ENCODE measurements at regions not wholly inside any gene's neighbourhood (a gene's known extent, or its start where the extent isn't known, plus 50 kb on each side); places are given as distances from the start of the nearest gene placed in this dataset.

DNA sequence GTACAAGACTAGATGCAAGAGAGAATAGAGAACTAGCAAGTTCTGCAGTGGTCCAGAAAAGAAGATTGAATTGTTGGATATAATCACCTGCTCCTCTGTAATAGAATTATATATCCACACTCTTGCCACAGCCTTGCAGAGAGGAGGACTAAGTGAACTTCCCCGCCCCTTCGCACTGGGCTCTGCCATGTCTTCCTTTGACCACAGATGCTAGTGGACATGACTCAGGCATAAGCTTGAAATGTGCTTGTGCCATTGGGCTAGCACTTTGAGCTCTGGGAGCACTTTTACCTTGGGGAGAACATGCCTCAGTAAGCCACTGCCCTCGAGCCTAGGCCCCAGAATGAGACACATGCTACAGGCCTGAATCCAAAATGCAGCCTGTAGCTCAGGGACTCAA lies 113.5 kb upstream of the RASA1 start:
- no peak for DNase-seq (ENCODE audit: low spot score)
- Histone ChIP-seq H3F3A (ENCODE audit: low read depth) (no peaks in the 10 kb centered on the region), H3K36me3 (no peaks in the 10 kb centered on the region), H3K27me3 (no peaks in the 10 kb centered on the region), H3K4me2 (no peak overlapping the region), H4K20me1 (ENCODE audit: low read depth) (no peaks in the 10 kb centered on the region), H3K9me3 (ENCODE audit: low read depth) (no peaks in the 10 kb centered on the region), H3K4me3 (no peak overlapping the region), H3K9ac (no peak overlapping the region), H2AFZ (replicated peaks) (no peak overlapping the region), H3K79me2 (ENCODE audit: low read depth) (no peaks in the 10 kb centered on the region), H3K4me1 (no peaks in the 10 kb centered on the region), H3K27ac (no peak overlapping the region)
- no peaks in the 10 kb centered on the region for H3K4me1 Mint-ChIP-seq
- no peaks in the 10 kb centered on the region for H3K36me3 Mint-ChIP-seq
- H3K27me3 Mint-ChIP-seq (ENCODE audit: insufficient read depth, low read depth) = peaks cover 4% of the 10 kb centered on the region
- H3K4me3 Mint-ChIP-seq = no peak overlapping the region
- TF ChIP-seq EZH2phosphoT487 (IDR thresholded peaks at IDR 0.05) = no peak
- TF ChIP-seq EZH2 (IDR thresholded peaks at IDR 0.05) = no peak
- TF ChIP-seq, protein P1, sequence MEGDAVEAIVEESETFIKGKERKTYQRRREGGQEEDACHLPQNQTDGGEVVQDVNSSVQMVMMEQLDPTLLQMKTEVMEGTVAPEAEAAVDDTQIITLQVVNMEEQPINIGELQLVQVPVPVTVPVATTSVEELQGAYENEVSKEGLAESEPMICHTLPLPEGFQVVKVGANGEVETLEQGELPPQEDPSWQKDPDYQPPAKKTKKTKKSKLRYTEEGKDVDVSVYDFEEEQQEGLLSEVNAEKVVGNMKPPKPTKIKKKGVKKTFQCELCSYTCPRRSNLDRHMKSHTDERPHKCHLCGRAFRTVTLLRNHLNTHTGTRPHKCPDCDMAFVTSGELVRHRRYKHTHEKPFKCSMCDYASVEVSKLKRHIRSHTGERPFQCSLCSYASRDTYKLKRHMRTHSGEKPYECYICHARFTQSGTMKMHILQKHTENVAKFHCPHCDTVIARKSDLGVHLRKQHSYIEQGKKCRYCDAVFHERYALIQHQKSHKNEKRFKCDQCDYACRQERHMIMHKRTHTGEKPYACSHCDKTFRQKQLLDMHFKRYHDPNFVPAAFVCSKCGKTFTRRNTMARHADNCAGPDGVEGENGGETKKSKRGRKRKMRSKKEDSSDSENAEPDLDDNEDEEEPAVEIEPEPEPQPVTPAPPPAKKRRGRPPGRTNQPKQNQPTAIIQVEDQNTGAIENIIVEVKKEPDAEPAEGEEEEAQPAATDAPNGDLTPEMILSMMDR (IDR thresholded peaks at IDR 0.05) = no peak
- no peaks in the 10 kb centered on the region for H3K9me3 Mint-ChIP-seq
- no peak overlapping the region for H3K27ac Mint-ChIP-seq

DNA sequence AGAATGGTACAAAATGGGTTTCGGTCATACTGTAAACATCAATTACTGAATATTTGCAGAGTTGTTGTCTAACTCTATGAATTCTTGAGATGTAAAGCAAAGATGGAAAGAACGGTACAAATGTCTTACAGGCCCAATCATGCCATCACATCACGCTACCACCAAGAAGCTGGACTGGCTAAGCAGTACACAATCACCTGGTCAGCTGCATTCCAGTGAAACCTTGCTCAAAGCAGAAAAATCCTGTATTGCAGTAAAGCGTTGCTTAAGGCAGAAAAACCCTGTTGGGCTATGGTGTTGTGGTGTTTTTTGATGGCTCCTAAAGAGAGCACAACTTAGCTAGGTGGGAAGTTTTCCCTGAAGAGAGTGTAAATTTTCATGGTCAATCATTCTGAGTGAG lies 112.6 kb upstream of the RASA1 start:
- H3K4me3 Mint-ChIP-seq = no peak overlapping the region
- Histone ChIP-seq H3K4me1 (no peaks in the 10 kb centered on the region), H4K20me1 (ENCODE audit: low read depth) (no peaks in the 10 kb centered on the region), H3K9me3 (ENCODE audit: low read depth) (no peaks in the 10 kb centered on the region), H3K4me3 (no peak overlapping the region), H3K36me3 (no peaks in the 10 kb centered on the region), H3K27me3 (no peaks in the 10 kb centered on the region), H2AFZ (replicated peaks) (no peak overlapping the region), H3K4me2 (no peak overlapping the region), H3K9ac (no peak overlapping the region), H3K27ac (no peak overlapping the region), H3K79me2 (ENCODE audit: low read depth) (no peaks in the 10 kb centered on the region), H3F3A (ENCODE audit: low read depth) (no peaks in the 10 kb centered on the region)
- DNase-seq (ENCODE audit: low spot score) = no peak
- no peak overlapping the region for H3K27ac Mint-ChIP-seq
- no peaks in the 10 kb centered on the region for H3K9me3 Mint-ChIP-seq
- H3K4me1 Mint-ChIP-seq = no peaks in the 10 kb centered on the region
- H3K36me3 Mint-ChIP-seq = no peaks in the 10 kb centered on the region
- H3K27me3 Mint-ChIP-seq (ENCODE audit: insufficient read depth, low read depth) = peaks cover 4% of the 10 kb centered on the region
- TF ChIP-seq EZH2 (IDR thresholded peaks at IDR 0.05) (no peak), EZH2phosphoT487 (IDR thresholded peaks at IDR 0.05) (no peak)
- TF ChIP-seq, protein P1 (IDR thresholded peaks at IDR 0.05) = no peak

DNA sequence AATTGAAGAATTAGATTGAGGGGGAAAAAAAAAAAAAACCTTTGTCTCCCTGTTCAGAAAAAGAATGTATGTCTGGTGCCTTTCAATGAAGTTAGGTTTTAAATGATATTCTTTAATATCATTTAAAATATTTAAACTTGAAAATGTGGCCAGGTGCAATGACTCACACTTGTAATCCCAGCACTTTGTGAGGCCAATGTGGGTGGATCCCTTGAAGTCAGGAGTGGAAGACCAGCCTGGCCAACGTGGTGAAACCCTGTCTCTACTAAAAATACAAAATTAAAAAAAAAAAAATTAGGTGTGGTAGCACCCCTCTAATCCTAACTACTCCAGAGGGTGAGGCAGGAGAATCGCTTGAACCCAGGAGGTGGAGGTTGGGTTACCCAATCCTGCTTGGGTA lies 111.1 kb upstream of the RASA1 start:
- H3K4me1 ChIP-seq = no peaks in the 10 kb centered on the region
- DNase-seq (ENCODE audit: low spot score) = no peak
- no peak overlapping the region for H3K27ac ChIP-seq
- H4K20me1 ChIP-seq (ENCODE audit: low read depth) = no peaks in the 10 kb centered on the region
- no peaks in the 10 kb centered on the region for H3K9me3 Mint-ChIP-seq
- peaks cover 2% of the 10 kb centered on the region for H3K27me3 Mint-ChIP-seq (ENCODE audit: insufficient read depth, low read depth)
- no peak overlapping the region for H2AFZ ChIP-seq (replicated peaks)
- H3F3A ChIP-seq (ENCODE audit: low read depth) = no peaks in the 10 kb centered on the region
- H3K4me1 Mint-ChIP-seq = no peaks in the 10 kb centered on the region
- no peak overlapping the region for H3K27ac Mint-ChIP-seq
- no peak overlapping the region for H3K4me2 ChIP-seq
- H3K4me3 ChIP-seq = no peak overlapping the region
- no peaks in the 10 kb centered on the region for H3K9me3 ChIP-seq (ENCODE audit: low read depth)
- no peaks in the 10 kb centered on the region for H3K36me3 Mint-ChIP-seq
- H3K4me3 Mint-ChIP-seq = no peak overlapping the region
- H3K36me3 ChIP-seq = no peaks in the 10 kb centered on the region
- no peaks in the 10 kb centered on the region for H3K27me3 ChIP-seq
- no peak overlapping the region for H3K9ac ChIP-seq
- TF ChIP-seq EZH2phosphoT487 (IDR thresholded peaks at IDR 0.05) (no peak), EZH2 (IDR thresholded peaks at IDR 0.05) (no peak)
- TF ChIP-seq, protein P1 (IDR thresholded peaks at IDR 0.05) = no peak
- H3K79me2 ChIP-seq (ENCODE audit: low read depth) = no peaks in the 10 kb centered on the region

DNA sequence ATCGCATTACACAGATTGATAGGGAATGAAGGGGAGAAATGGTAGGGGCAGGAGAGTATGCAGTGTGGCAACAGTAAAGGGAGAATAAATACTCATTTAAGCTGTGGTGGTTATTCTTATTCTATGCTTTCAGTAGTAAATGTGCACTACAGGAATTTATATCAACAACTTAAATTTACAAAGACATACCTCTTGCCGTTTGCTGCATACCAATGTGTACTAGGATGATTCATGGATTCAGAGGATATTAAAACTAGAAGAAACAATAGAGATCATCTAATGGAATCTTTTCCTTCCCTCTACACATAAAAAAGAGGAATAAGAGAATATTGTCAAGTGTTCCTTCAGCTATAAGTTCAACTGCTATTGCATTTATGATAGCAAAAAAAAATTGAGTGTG lies 103.3 kb upstream of the RASA1 start:
- no peak overlapping the region for H3K4me2 ChIP-seq
- no peaks in the 10 kb centered on the region for H3K4me1 Mint-ChIP-seq

More for the DNA sequence above, 103.3 kb upstream of the RASA1 start:
- Histone ChIP-seq H3K27me3 (no peaks in the 10 kb centered on the region), H2AFZ (replicated peaks) (no peak overlapping the region), H4K20me1 (ENCODE audit: low read depth) (no peaks in the 10 kb centered on the region), H3F3A (ENCODE audit: low read depth) (no peaks in the 10 kb centered on the region), H3K27ac (no peak overlapping the region), H3K4me1 (no peaks in the 10 kb centered on the region), H3K79me2 (ENCODE audit: low read depth) (no peaks in the 10 kb centered on the region), H3K9ac (no peak overlapping the region), H3K9me3 (ENCODE audit: low read depth) (no peaks in the 10 kb centered on the region), H3K4me3 (no peak overlapping the region), H3K36me3 (no peaks in the 10 kb centered on the region)
- H3K9me3 Mint-ChIP-seq = no peaks in the 10 kb centered on the region
- peaks cover 2% of the 10 kb centered on the region for H3K27me3 Mint-ChIP-seq (ENCODE audit: insufficient read depth, low read depth)
- TF ChIP-seq EZH2 (IDR thresholded peaks at IDR 0.05) (no peak), EZH2phosphoT487 (IDR thresholded peaks at IDR 0.05) (no peak)
- TF ChIP-seq, protein P1 (IDR thresholded peaks at IDR 0.05) = no peak
- H3K4me3 Mint-ChIP-seq = no peak overlapping the region
- H3K36me3 Mint-ChIP-seq = no peaks in the 10 kb centered on the region
- H3K27ac Mint-ChIP-seq = no peak overlapping the region
- no peak for DNase-seq (ENCODE audit: low spot score)
